ENCODE measurements at regions not wholly inside any gene's neighbourhood (a gene's known extent, or its start where the extent isn't known, plus 50 kb on each side); places are given as distances from the start of the nearest gene placed in this dataset.
"Not testable (repeated sequence)": the region's sequence is repeated elsewhere in the genome, so short reads cannot be mapped to it uniquely, and the experiment has no call there.

GRCh38 chrX:138986866-138987265 lies 275.3 kb upstream of the FGF13 start:
- WGBS (ENCODE audit: low lambda C conversion rate, missing lambda C conversion rate), result 80% methylated on average over 1 of the region's 1 CpG
- Histone ChIP-seq H2AFZ (no peak overlapping the region), H3K79me2 (no peaks in the 10 kb centered on the region), H3K36me3 (replicated peaks; ENCODE audit: insufficient read depth, low read depth) (no peaks in the 10 kb centered on the region), H4K20me1 (ENCODE audit: insufficient read depth, poor library complexity, severe bottlenecking) (no peaks in the 10 kb centered on the region), H3K27me3 (no peaks in the 10 kb centered on the region), H3K9me3 (ENCODE audit: low read depth) (peaks cover under 1% of the 10 kb centered on the region), H3K4me3 (no peak overlapping the region), H3K4me2 (no peak overlapping the region), H3K9me2 (replicated peaks; ENCODE audit: insufficient read depth) (no peaks in the 10 kb centered on the region), H3K27ac (no peak overlapping the region), H3K4me1 (ENCODE audit: insufficient read depth) (no peaks in the 10 kb centered on the region)
- TF ChIP-seq EZH2phosphoT487 (IDR thresholded peaks at IDR 0.05; ENCODE audit: low read depth, severe bottlenecking, unreplicated experiment) (no peak), EZH2 (IDR thresholded peaks at IDR 0.05; ENCODE audit: borderline replicate concordance) (no peak), CTCF (IDR thresholded peaks at IDR 0.05; ENCODE audit: poor library complexity) (no peak)
- no peak for DNase-seq (ENCODE audit: low spot score)

- no peak for DNase-seq (ENCODE audit: low spot score)
- H2AFZ ChIP-seq, result no peak overlapping the region
- no peak for TF ChIP-seq EZH2phosphoT487 (IDR thresholded peaks at IDR 0.05; ENCODE audit: low read depth, severe bottlenecking, unreplicated experiment)
- no peak for TF ChIP-seq EZH2 (IDR thresholded peaks at IDR 0.05; ENCODE audit: borderline replicate concordance)
- TF ChIP-seq CTCF (IDR thresholded peaks at IDR 0.05; ENCODE audit: poor library complexity), result no peak
- no peaks in the 10 kb centered on the region for H4K20me1 ChIP-seq (ENCODE audit: insufficient read depth, poor library complexity, severe bottlenecking)
- no peaks in the 10 kb centered on the region for H3K27me3 ChIP-seq
- no peaks in the 10 kb centered on the region for H3K9me3 ChIP-seq (ENCODE audit: low read depth)
- no peaks in the 10 kb centered on the region for H3K36me3 ChIP-seq (replicated peaks; ENCODE audit: insufficient read depth, low read depth)
- no peaks in the 10 kb centered on the region for H3K4me1 ChIP-seq (ENCODE audit: insufficient read depth)
- H3K4me2 ChIP-seq, result no peak overlapping the region
- no peak overlapping the region for H3K4me3 ChIP-seq
- no peaks in the 10 kb centered on the region for H3K79me2 ChIP-seq
- no peaks in the 10 kb centered on the region for H3K9me2 ChIP-seq (replicated peaks; ENCODE audit: insufficient read depth)
- WGBS (ENCODE audit: low lambda C conversion rate, missing lambda C conversion rate), result 71% methylated on average over 3 of the region's 3 CpGs
- no peak overlapping the region for H3K27ac ChIP-seq
Observed at GRCh38 chrX:138986235-138986634, 274.7 kb upstream of the FGF13 start.

- TF ChIP-seq EZH2 (IDR thresholded peaks at IDR 0.05; ENCODE audit: borderline replicate concordance) (no peak), EZH2phosphoT487 (IDR thresholded peaks at IDR 0.05; ENCODE audit: low read depth, severe bottlenecking, unreplicated experiment) (no peak), CTCF (IDR thresholded peaks at IDR 0.05; ENCODE audit: poor library complexity) (no peak)
- H3K27me3 ChIP-seq, result no peaks in the 10 kb centered on the region
- no peak overlapping the region for H3K4me2 ChIP-seq
- H3K36me3 ChIP-seq (replicated peaks; ENCODE audit: insufficient read depth, low read depth), result no peaks in the 10 kb centered on the region
- H3K4me1 ChIP-seq (ENCODE audit: insufficient read depth), result no peaks in the 10 kb centered on the region
- H4K20me1 ChIP-seq (ENCODE audit: insufficient read depth, poor library complexity, severe bottlenecking), result no peaks in the 10 kb centered on the region
- no peak overlapping the region for H2AFZ ChIP-seq
- H3K9me3 ChIP-seq (ENCODE audit: low read depth), result no peaks in the 10 kb centered on the region
- no peak for DNase-seq (ENCODE audit: low spot score)
- 73% methylated on average over 4 of the region's 4 CpGs for WGBS (ENCODE audit: low lambda C conversion rate, missing lambda C conversion rate)
- H3K79me2 ChIP-seq, result no peaks in the 10 kb centered on the region
- H3K9me2 ChIP-seq (replicated peaks; ENCODE audit: insufficient read depth), result no peaks in the 10 kb centered on the region
- no peak overlapping the region for H3K4me3 ChIP-seq
- H3K27ac ChIP-seq, result no peak overlapping the region
Observed at GRCh38 chrX:138982365-138982764, 270.8 kb upstream of the FGF13 start.

- Histone ChIP-seq H3K4me2 (no peak overlapping the region), H2AFZ (no peak overlapping the region), H3K79me2 (no peaks in the 10 kb centered on the region), H4K20me1 (ENCODE audit: insufficient read depth, poor library complexity, severe bottlenecking) (no peaks in the 10 kb centered on the region), H3K9me3 (ENCODE audit: low read depth) (no peaks in the 10 kb centered on the region), H3K27ac (no peak overlapping the region), H3K4me3 (no peak overlapping the region), H3K27me3 (no peaks in the 10 kb centered on the region), H3K36me3 (replicated peaks; ENCODE audit: insufficient read depth, low read depth) (no peaks in the 10 kb centered on the region), H3K9me2 (replicated peaks; ENCODE audit: insufficient read depth) (no peaks in the 10 kb centered on the region), H3K4me1 (ENCODE audit: insufficient read depth) (no peaks in the 10 kb centered on the region)
- 48% methylated on average over 4 of the region's 4 CpGs for WGBS (ENCODE audit: low lambda C conversion rate, missing lambda C conversion rate)
- DNase-seq (ENCODE audit: low spot score), result no peak
- TF ChIP-seq EZH2 (IDR thresholded peaks at IDR 0.05; ENCODE audit: borderline replicate concordance), result no peak
- no peak for TF ChIP-seq CTCF (IDR thresholded peaks at IDR 0.05; ENCODE audit: poor library complexity)
- no peak for TF ChIP-seq EZH2phosphoT487 (IDR thresholded peaks at IDR 0.05; ENCODE audit: low read depth, severe bottlenecking, unreplicated experiment)
Observed at GRCh38 chrX:138964501-138964900, 253.0 kb upstream of the FGF13 start.

GRCh38 chrX:138962419-138962818 lies 250.9 kb upstream of the FGF13 start:
- not testable (repeated sequence) for DNase-seq (ENCODE audit: low spot score); H2AFZ ChIP-seq; H3K9me3 ChIP-seq (ENCODE audit: low read depth); H3K4me1 ChIP-seq (ENCODE audit: insufficient read depth); H4K20me1 ChIP-seq (ENCODE audit: insufficient read depth, poor library complexity, severe bottlenecking); H3K27ac ChIP-seq; H3K9me2 ChIP-seq (replicated peaks; ENCODE audit: insufficient read depth); H3K4me2 ChIP-seq; H3K27me3 ChIP-seq; H3K79me2 ChIP-seq; H3K4me3 ChIP-seq; H3K36me3 ChIP-seq (replicated peaks; ENCODE audit: insufficient read depth, low read depth)
- WGBS (ENCODE audit: low lambda C conversion rate, missing lambda C conversion rate), result 74% methylated on average over 3 of the region's 3 CpGs
